HL-60/S4 treated with retinoic acid at 250 ng/mL for 4 days and 3 days (cell line): ENCODE measurements at regions not wholly inside any gene's neighbourhood (a gene's known extent, or its start where the extent isn't known, plus 50 kb on each side); places are given as distances from the start of the nearest gene placed in this dataset.

Experiments
- in situ Hi-C: fragments of 300-500 bp; cut with MboI; formaldehyde crosslinking; loops from 2 replicates; pipeline ENCODE4 v1.7.0; 2022; ENCODE audit warnings: low sequenced_read_pairs

- in situ Hi-C loops: no loop called here
Measured at GRCh38 chr15:69573815-69574475, 121.3 kb downstream of the RPLP1 start.

- in situ Hi-C loops: no loop called here
Measured at GRCh38 chr15:69574506-69574905, 121.9 kb downstream of the RPLP1 start.

GRCh38 chr15:69575387-69575786 is 122.8 kb downstream of the RPLP1 start:
- in situ Hi-C loops: no loop called here

- in situ Hi-C loops: no loop called here
Measured at GRCh38 chr15:69576035-69576526, 123.5 kb downstream of the RPLP1 start.

GRCh38 chr15:69576948-69577351 is 124.3 kb downstream of the RPLP1 start:
- in situ Hi-C loops: no loop called here

GRCh38 chr15:69577397-69577796 is 124.8 kb downstream of the RPLP1 start:
- in situ Hi-C loops: no loop called here

- in situ Hi-C loops: no loop called here
Measured at GRCh38 chr15:69578252-69578651, 125.6 kb downstream of the RPLP1 start.

GRCh38 chr15:69578787-69579583 is 126.4 kb downstream of the RPLP1 start:
- in situ Hi-C loops: no loop called here

GRCh38 chr15:69579950-69580618 is 127.5 kb downstream of the RPLP1 start:
- in situ Hi-C loops: no loop called here

GRCh38 chr15:69583626-69584025 is 131.0 kb downstream of the RPLP1 start:
- in situ Hi-C loops: no loop called here

GRCh38 chr15:69585937-69586336 is 133.3 kb downstream of the RPLP1 start:
- in situ Hi-C loops: no loop called here

GRCh38 chr15:69586721-69587120 is 134.1 kb downstream of the RPLP1 start:
- in situ Hi-C loops: no loop called here

- in situ Hi-C loops: no loop called here
Measured at GRCh38 chr15:69587723-69588426, 135.3 kb downstream of the RPLP1 start.

GRCh38 chr15:69590201-69590710 is 137.6 kb downstream of the RPLP1 start:
- in situ Hi-C loops: no loop called here

GRCh38 chr15:69590932-69591524 is 138.4 kb downstream of the RPLP1 start:
- in situ Hi-C loops: no loop called here

- in situ Hi-C loops: no loop called here
Measured at GRCh38 chr15:69591905-69592508, 139.4 kb downstream of the RPLP1 start.

GRCh38 chr15:69592954-69593353 is 140.3 kb downstream of the RPLP1 start:
- in situ Hi-C loops: no loop called here

- in situ Hi-C loops: no loop called here
Measured at GRCh38 chr15:69593488-69593887, 140.9 kb downstream of the RPLP1 start.

GRCh38 chr15:69593981-69594966 is 141.7 kb downstream of the RPLP1 start:
- in situ Hi-C loops: no loop called here
